Middle frontal gyrus (tissue), 1 donor: ENCODE measurements at regions not wholly inside any gene's neighbourhood (a gene's known extent, or its start where the extent isn't known, plus 50 kb on each side); places are given as distances from the start of the nearest gene placed in this dataset.

Experiments
- DNase-seq: peaks from one replicate; pipeline ENCODE4 v3.0.0-alpha.2; 2015; ENCODE audit warnings: low spot score; ENCODE audit errors: extremely low spot score

GRCh38 chr6:44704240-44705150 is 317.0 kb downstream of the CDC5L start:
- DNase-seq, result no peak

GRCh38 chr6:44705596-44705995 is 318.1 kb downstream of the CDC5L start:
- no peak for DNase-seq

DNA sequence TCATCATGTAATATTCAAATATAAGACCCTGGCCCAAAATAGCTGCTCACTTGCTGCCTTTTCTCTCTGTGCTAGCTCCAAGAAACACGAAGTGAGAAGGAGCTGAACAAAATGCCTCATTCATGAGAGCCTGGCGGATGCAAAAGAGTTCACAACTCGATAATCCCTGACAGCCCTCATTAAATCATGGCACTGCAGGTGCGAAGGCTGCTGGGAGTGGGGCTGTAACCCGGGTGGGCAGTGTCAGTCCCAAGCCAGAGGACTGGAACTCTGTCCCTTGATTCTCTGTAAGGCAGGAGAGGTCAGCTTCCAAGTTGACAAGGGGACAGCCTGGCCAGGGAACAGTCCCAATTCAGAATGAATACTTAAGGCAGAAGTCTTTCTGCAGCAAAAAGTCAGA is 318.5 kb downstream of the CDC5L start:
- DNase-seq, result no peak

GRCh38 chr6:44708208-44708607 is 320.7 kb downstream of the CDC5L start:
- no peak for DNase-seq

GRCh38 chr6:44712353-44713111 is 325.0 kb downstream of the CDC5L start:
- DNase-seq, result no peak

GRCh38 chr6:44715188-44715587 is 327.7 kb downstream of the CDC5L start:
- DNase-seq, result no peak

GRCh38 chr6:44715925-44716324 is 328.4 kb downstream of the CDC5L start:
- DNase-seq, result no peak

DNA sequence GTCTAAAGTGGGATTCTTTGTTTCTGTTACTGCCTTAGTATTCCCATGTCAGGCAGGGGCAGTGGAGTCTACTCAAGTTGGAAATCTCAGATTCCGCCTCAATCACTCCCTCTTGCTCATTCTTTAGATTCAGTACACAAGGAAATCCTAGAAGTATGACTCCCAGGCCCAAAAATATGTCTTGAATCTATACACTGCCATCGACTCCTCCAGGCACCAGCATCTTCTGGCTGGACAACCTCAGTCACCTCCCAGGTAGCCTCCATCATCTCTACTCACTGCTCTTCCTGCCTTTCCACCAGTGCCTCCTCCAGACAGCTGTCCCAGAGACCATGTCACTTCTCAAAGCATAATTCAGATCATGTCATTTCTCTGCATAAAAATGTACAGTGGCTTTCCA is 329.9 kb downstream of the CDC5L start:
- no peak for DNase-seq

DNA sequence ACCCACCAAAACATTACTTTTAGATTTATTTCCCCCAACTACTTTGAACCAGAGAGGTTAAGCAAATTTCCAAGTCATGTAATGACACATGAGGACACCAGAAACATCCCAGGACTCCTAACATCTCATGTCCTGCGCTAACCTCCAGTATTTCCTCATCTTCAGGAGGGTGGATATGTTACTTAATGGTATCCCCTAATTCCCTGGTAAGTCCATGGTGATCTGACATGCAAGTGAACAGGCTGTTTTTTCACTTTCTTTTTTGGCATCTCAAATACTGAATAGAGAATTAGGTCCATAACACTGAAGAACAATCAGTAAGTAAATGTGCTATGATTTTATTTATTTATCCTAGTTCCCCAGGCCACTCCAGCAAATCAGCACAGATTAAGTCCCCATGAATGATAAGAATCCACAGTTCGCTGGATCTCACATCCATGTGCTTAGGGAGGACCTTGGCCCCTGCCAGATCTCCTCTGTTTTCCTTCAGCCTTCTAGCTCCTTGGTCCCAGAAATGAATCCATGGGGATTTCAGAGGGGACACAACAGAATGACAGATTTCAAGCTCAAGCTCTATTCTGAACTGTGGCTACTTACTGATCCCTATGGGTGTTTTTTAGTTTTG is 334.6 kb downstream of the CDC5L start:
- no peak for DNase-seq

- no peak for DNase-seq
Measured at GRCh38 chr6:44722736-44723135, 335.2 kb downstream of the CDC5L start.

GRCh38 chr6:44723439-44724197 is 336.1 kb downstream of the CDC5L start:
- no peak for DNase-seq

GRCh38 chr6:44725070-44725469 is 337.6 kb downstream of the CDC5L start:
- no peak for DNase-seq

GRCh38 chr6:44727651-44728630 is 340.4 kb downstream of the CDC5L start:
- DNase-seq, result no peak

DNA sequence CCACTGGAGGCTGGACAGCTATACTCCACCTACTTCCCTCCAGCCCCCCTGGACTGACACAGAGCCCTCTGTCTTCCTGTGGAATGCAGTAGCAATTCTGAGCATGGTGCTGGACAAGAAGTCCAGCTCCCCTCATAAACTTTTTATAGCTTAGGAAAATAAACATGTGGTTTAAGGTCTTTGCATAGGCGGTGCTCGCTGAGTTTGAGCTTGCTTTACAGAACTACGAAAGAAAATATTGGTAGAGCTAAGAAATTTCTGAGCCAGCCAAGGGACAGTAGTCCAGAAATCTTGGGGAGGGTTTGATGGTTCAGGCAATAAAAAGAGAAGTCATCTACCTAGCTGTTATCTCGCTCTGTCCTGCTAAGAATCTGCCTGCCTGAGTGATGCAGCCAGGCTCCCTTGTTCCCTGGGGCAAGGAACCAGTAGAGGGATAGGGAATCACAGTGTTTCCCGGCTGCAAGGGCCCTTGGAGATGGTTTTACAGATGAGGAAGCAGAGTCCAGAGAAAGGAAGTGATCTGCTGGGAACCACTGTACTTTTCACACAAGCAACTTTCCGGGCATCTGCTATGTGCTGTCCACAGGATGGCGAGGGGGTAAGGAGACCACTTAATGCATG is 343.4 kb downstream of the CDC5L start:
- DNase-seq, result no peak

GRCh38 chr6:44731485-44732095 is 344.1 kb downstream of the CDC5L start:
- no peak for DNase-seq

DNA sequence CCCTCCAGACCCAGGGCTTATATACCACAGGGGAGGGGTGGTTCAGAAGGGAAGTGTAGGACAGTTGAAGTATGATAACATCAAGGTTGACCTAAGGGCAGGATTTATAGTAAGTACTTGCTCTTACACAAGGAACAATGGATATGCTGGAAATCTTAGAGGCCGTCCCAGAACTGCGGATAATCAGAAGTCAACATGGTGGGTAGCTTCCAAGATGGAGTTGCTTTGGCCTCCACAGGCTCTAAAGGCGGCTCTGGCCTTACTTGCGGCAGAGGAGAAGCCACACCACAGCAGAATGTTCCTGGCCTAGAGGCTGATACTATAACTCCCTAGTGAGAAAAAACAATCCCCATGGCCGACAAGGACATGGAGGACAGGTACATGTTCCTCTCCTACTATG is 344.7 kb downstream of the CDC5L start:
- no peak for DNase-seq

DNA sequence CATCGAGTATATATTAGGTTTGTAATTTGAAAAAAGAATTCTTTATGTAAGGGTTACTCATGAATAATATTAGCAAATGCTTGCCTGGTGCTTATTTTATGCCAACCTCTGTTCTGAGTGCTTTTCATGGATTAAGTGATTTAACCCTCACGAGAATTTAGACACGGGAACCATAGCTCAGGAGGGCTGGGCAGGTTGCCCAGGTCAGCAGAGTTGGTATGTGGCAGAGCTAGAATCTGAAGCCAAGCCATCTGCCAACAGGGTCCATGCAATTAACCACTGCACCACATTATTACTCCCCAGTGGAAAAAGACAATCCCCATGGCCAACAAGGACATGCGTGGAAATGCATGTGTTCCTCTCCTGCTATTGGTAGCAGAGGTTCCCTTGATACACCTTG is 345.6 kb downstream of the CDC5L start:
- DNase-seq, result no peak

DNA sequence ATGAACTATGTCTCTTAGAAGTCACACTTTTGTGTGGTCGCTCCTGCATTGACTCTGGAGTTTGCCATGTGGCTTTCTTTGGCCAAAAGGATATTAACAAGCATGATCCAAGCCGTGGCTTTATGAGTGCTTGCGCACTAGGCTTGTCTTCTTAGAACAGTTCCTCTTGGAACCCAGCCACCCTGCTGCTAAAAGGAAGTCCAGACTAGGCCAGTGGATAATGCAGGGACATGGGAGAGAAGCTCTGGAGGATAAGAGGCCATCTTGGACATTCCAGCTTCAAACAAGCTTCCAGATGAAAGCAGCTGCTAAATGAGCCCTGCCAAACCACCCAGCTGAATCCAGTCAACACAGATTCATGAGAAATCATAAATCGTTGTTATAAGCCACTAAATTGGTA is 346.4 kb downstream of the CDC5L start:
- no peak for DNase-seq

DNA sequence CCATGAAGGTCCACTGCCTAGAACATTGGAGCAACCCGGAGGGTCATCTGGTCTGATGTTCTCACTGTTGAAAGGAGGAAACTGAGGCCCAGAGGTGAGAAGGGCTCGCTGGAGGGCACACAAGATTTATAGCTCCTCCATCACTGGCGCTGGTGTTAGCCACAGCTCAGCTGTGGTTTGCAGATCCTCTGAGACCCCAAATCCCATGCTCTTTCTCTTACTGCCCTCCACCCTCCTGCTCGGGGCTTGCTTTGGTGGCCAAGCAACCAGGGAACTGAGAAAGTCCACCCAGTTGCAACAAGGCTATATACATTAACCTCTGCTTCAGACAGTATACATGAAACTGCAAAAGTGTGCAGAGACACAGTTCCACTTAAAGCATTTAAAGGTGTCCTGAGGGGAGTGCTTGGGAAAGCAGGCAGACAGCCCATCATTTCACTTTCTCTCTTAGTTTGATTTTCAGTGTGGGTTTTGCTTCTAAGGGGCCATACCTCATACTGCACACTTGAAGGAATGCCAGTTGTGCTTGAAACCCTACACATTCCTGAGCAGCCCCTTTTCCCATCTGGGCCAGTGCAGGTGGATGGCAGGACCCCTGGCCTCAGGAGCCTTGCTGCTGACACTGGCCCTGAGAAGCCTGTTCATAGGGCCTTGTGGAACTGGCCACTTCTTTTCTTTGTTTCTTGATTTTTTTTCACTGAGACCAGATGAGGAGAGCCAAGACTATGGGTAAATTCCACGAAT is 347.6 kb downstream of the CDC5L start:
- no peak for DNase-seq
